SK-N-SH (cell line): ENCODE measurements at regions not wholly inside any gene's neighbourhood (a gene's known extent, or its start where the extent isn't known, plus 50 kb on each side); places are given as distances from the start of the nearest gene placed in this dataset.

Experiments used
- CTCF ChIA-PET: fragments of 300-600, 350-600 bp; formaldehyde crosslinking; extraction: SDS; loops from one replicate; lab custom pipeline; 2021; lab: Yijun Ruan, JAX
- POLR2A ChIA-PET: fragments of 350-600 bp; sonication (Branson Sonifier 250); formaldehyde crosslinking; extraction: SDS; loops from one replicate; lab custom pipeline; 2020; ENCODE audit warnings: antibody characterized with exemption, inconsistent platforms; lab: Yijun Ruan, JAX
- DNase-seq: peaks from one replicate; pipeline ENCODE4 v3.0.0; 2012
- H2AFZ ChIP-seq: fragments of 200-600 bp; sonication (generic); 2 replicates; pipeline ENCODE4 v1.8.1; 2016; ENCODE audit warnings: antibody characterized with exemption, mild to moderate bottlenecking, low read depth
- H3F3A ChIP-seq: fragments of 200-600 bp; sonication (generic); replicated peaks from 2 replicates; pipeline ENCODE3; 2016; ENCODE audit warnings: antibody characterized with exemption, mild to moderate bottlenecking; ENCODE audit not compliant: insufficient read depth
- H3K27ac ChIP-seq, 2 experiments: fragments of 200-500 bp in 1 of 2; fragments of 200-600 bp in 1 of 2; sonication (Bioruptor generic) in 1 of 2; sonication (generic), shearing (Covaris generic) in 1 of 2; 2 replicates each; pipeline versions ENCODE4 v1.5.1 to v1.6.1; 2014 to 2016; ENCODE audit warnings: low read depth in 2 of 2, inconsistent platforms in 1 of 2, low read length in 1 of 2, mild to moderate bottlenecking in 1 of 2, mixed read lengths in 1 of 2
- H3K27me3 ChIP-seq: fragments of 200-600 bp; sonication (generic), shearing (Covaris generic); 2 replicates; pipeline ENCODE4 v1.6.1; 2016; ENCODE audit warnings: mixed run types; ENCODE audit not compliant: insufficient read depth
- H3K36me3 ChIP-seq, 2 experiments: fragments of 200-500 bp in 1 of 2; fragments of 200-600 bp in 1 of 2; sonication (Bioruptor generic) in 1 of 2; sonication (generic) in 1 of 2; replicated peaks in 1 of 2; 2 replicates each; pipeline versions ENCODE3 to v1.5.1; 2014 to 2016; ENCODE audit warnings: low read length in 1 of 2, mild to moderate bottlenecking in 1 of 2; ENCODE audit not compliant: insufficient read depth in 2 of 2, control insufficient read depth in 1 of 2
- H3K4me1 ChIP-seq, 2 experiments: fragments of 200-500 bp in 1 of 2; fragments of 200-600 bp in 1 of 2; sonication (Bioruptor generic) in 1 of 2; sonication (generic), shearing (Covaris generic) in 1 of 2; 2 replicates each; pipeline versions ENCODE4 v1.5.1 to v1.6.1; 2014 to 2016; ENCODE audit warnings: low read depth in 1 of 2, low read length in 1 of 2, mixed run types in 1 of 2; ENCODE audit not compliant: insufficient read depth in 2 of 2, control insufficient read depth in 1 of 2
- H3K4me2 ChIP-seq: fragments of 200-600 bp; sonication (generic), shearing (Covaris generic); 2 replicates; pipeline ENCODE4 v1.6.1; 2017; ENCODE audit warnings: mixed run types
- H3K4me3 ChIP-seq, 2 experiments: fragments of 200-500 bp in 1 of 2; fragments of 200-600 bp in 1 of 2; sonication (Bioruptor generic) in 1 of 2; sonication (generic), shearing (Covaris generic) in 1 of 2; 2 replicates each; pipeline versions ENCODE4 v1.5.1 to v1.8.1; 2014 to 2016; ENCODE audit warnings: low read depth in 2 of 2, inconsistent platforms in 1 of 2, low read length in 1 of 2, mild to moderate bottlenecking in 1 of 2, mixed read lengths in 1 of 2, moderate library complexity in 1 of 2
- H3K79me2 ChIP-seq: fragments of 200-600 bp; sonication (generic); 2 replicates; pipeline ENCODE4 v1.8.1; 2017; ENCODE audit warnings: mild to moderate bottlenecking; ENCODE audit not compliant: insufficient read depth
- H3K9ac ChIP-seq: fragments of 200-600 bp; sonication (generic); 2 replicates; pipeline ENCODE4 v1.6.1; 2017; ENCODE audit warnings: mixed run types
- H3K9me2 ChIP-seq: fragments of 200-600 bp; sonication (generic); 2 replicates; pipeline ENCODE4 v1.6.1; 2017; ENCODE audit warnings: mixed run types
- H3K9me3 ChIP-seq: fragments of 200-600 bp; sonication (generic); 2 replicates; pipeline ENCODE4 v1.6.1; 2017; ENCODE audit warnings: mixed run types, mild to moderate bottlenecking, moderate library complexity
- H4K20me1 ChIP-seq: fragments of 200-600 bp; sonication (generic); 2 replicates; pipeline ENCODE4 v1.6.1; 2017; ENCODE audit warnings: mild to moderate bottlenecking, mixed run types; ENCODE audit not compliant: insufficient read depth
- ELF1 ChIP-seq: IDR thresholded peaks from 2 replicates; pipeline ENCODE4 v1.4.0; 2012
- EP300 ChIP-seq, 2 experiments: IDR thresholded peaks; 2 replicates each; pipeline versions ENCODE4 v1.4.0 to v1.6.1; 2012; ENCODE audit warnings: borderline replicate concordance in 1 of 2, low read depth in 1 of 2, low read length in 1 of 2
- FOSL2 ChIP-seq: IDR thresholded peaks from 2 replicates; pipeline ENCODE4 v1.4.0; 2012; ENCODE audit warnings: low read depth, mild to moderate bottlenecking, moderate library complexity, borderline replicate concordance
- FOXM1 ChIP-seq: IDR thresholded peaks from 2 replicates; pipeline ENCODE4 v1.4.0; 2012; ENCODE audit warnings: low read depth, mild to moderate bottlenecking
- GATA2 ChIP-seq: sonication (generic); formaldehyde crosslinking; IDR thresholded peaks from 2 replicates; pipeline ENCODE4 v1.5.0; 2020; ENCODE audit warnings: mild to moderate bottlenecking, missing genetic modification reagents
- IRF3 ChIP-seq: fragments of 150-350 bp; IDR thresholded peaks from 2 replicates; pipeline ENCODE4 v1.6.1; 2016; ENCODE audit warnings: mild to moderate bottlenecking, low read depth, low read length
- JUND ChIP-seq: IDR thresholded peaks from 2 replicates; pipeline ENCODE4 v1.4.0; 2012
- MXI1 ChIP-seq: IDR thresholded peaks from 2 replicates; pipeline ENCODE4 v1.6.1; 2012; ENCODE audit warnings: mild to moderate bottlenecking, low read depth, low read length, improper control_type of control experiment
- NFIC ChIP-seq: IDR thresholded peaks from 2 replicates; pipeline ENCODE4 v1.4.0; 2012; ENCODE audit warnings: borderline replicate concordance
- PBX3 ChIP-seq: IDR thresholded peaks from 2 replicates; pipeline ENCODE4; 2012
- RCOR1 ChIP-seq: fragments of 150-350 bp; IDR thresholded peaks from 2 replicates; pipeline ENCODE4 v1.6.1; 2017; ENCODE audit warnings: antibody characterized with exemption, low read length
- RFX5 ChIP-seq: IDR thresholded peaks from 2 replicates; pipeline ENCODE4 v1.6.1; 2012; ENCODE audit warnings: mild to moderate bottlenecking, improper control_type of control experiment, low read length
- SIN3A ChIP-seq: IDR thresholded peaks from 2 replicates; pipeline ENCODE4 v1.6.1; 2012; ENCODE audit warnings: low read depth, mild to moderate bottlenecking, low read length, moderate library complexity, borderline replicate concordance
- SMC3 ChIP-seq: IDR thresholded peaks from 2 replicates; pipeline ENCODE4 v1.6.1; 2012; ENCODE audit warnings: low read depth, low read length, improper control_type of control experiment
- TCF12 ChIP-seq: IDR thresholded peaks from 2 replicates; pipeline ENCODE4 v1.4.0; 2012
- YY1 ChIP-seq: IDR thresholded peaks from 2 replicates; pipeline ENCODE4 v1.4.0; 2012; ENCODE audit warnings: low read depth, mild to moderate bottlenecking
- WGBS: methylation state at CpG from one replicate; pipeline ENCODE4 v1.1.6; 2017; ENCODE audit warnings: low lambda C conversion rate; 5-methylcytosine and 5-hydroxymethylcytosine counted together
- TF ChIP-seq, protein P1 (sequence below): fragments of 200-600 bp; sonication (generic); IDR thresholded peaks from 2 replicates; pipeline ENCODE4 v1.6.1; 2017; ENCODE audit warnings: antibody characterized with exemption, mild to moderate bottlenecking, moderate library complexity
- TF ChIP-seq, protein P2 (sequence below): IDR thresholded peaks from 2 replicates; pipeline ENCODE4 v1.4.0; 2012; ENCODE audit warnings: low read depth
- TF ChIP-seq, protein P3 (sequence below): fragments of 150-350 bp; IDR thresholded peaks from 2 replicates; pipeline ENCODE4 v1.6.1; 2017; ENCODE audit warnings: antibody characterized with exemption, low read length, low read depth, borderline replicate concordance

GRCh38 chr13:23956106-23956505, 58.8 kb upstream of the C1QTNF9B start:
- no peak overlapping the region for H3K27ac ChIP-seq
- 41% methylated on average over 4 of the region's 4 CpGs for WGBS
- H3F3A ChIP-seq: no peaks in the 10 kb centered on the region
- ChIA-PET CTCF (interaction anchor here (0.6 to 1.4 kb wide), 3 partner anchors 21 to 180 kb away, joined by 3 to 5 read pairs (median 3); no protein-coding TSS in a partner anchor), POLR2A (no interaction called here)
- H3K4me1 ChIP-seq: no peaks in the 10 kb centered on the region; a peak in 1 of 4 replicates
- no peak overlapping the region; the same call in 1 of the 2 replicates for H3K4me2 ChIP-seq
- H3K79me2 ChIP-seq: no peaks in the 10 kb centered on the region
- no peak overlapping the region for H3K4me3 ChIP-seq
- TF ChIP-seq, protein P1, sequence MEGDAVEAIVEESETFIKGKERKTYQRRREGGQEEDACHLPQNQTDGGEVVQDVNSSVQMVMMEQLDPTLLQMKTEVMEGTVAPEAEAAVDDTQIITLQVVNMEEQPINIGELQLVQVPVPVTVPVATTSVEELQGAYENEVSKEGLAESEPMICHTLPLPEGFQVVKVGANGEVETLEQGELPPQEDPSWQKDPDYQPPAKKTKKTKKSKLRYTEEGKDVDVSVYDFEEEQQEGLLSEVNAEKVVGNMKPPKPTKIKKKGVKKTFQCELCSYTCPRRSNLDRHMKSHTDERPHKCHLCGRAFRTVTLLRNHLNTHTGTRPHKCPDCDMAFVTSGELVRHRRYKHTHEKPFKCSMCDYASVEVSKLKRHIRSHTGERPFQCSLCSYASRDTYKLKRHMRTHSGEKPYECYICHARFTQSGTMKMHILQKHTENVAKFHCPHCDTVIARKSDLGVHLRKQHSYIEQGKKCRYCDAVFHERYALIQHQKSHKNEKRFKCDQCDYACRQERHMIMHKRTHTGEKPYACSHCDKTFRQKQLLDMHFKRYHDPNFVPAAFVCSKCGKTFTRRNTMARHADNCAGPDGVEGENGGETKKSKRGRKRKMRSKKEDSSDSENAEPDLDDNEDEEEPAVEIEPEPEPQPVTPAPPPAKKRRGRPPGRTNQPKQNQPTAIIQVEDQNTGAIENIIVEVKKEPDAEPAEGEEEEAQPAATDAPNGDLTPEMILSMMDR: no peak
- TF ChIP-seq YY1 (no peak), SIN3A (no peak), FOXM1 (no peak), FOSL2 (no peak), RCOR1 (no peak), TCF12 (peak; percentile 75), NFIC (no peak), RFX5 (no peak), JUND (peak; percentile 24; the same call in 1 of the 2 replicates), IRF3 (no peak), ELF1 (no peak), PBX3 (peak; percentile 61)
- TF ChIP-seq, protein P2, sequence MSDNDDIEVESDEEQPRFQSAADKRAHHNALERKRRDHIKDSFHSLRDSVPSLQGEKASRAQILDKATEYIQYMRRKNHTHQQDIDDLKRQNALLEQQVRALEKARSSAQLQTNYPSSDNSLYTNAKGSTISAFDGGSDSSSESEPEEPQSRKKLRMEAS: no peak
- no peaks in the 10 kb centered on the region for H3K9me2 ChIP-seq
- no peak overlapping the region for H2AFZ ChIP-seq
- no peaks in the 10 kb centered on the region for H3K9me3 ChIP-seq
- DNase-seq: no peak
- no peaks in the 10 kb centered on the region for H3K36me3 ChIP-seq
- H3K27me3 ChIP-seq: no peaks in the 10 kb centered on the region
- H4K20me1 ChIP-seq: no peaks in the 10 kb centered on the region
- H3K9ac ChIP-seq: no peak overlapping the region

- Histone ChIP-seq H3K4me3 (no peak overlapping the region), H3K4me2 (no peak overlapping the region), H3F3A (no peaks in the 10 kb centered on the region), H3K9me3 (no peaks in the 10 kb centered on the region), H3K79me2 (no peaks in the 10 kb centered on the region), H3K9ac (no peak overlapping the region), H3K9me2 (no peaks in the 10 kb centered on the region), H3K4me1 (no peaks in the 10 kb centered on the region; a peak in 1 of 4 replicates), H3K36me3 (no peaks in the 10 kb centered on the region), H3K27me3 (no peaks in the 10 kb centered on the region), H3K27ac (no peak overlapping the region), H4K20me1 (no peaks in the 10 kb centered on the region), H2AFZ (no peak overlapping the region)
- DNase-seq: no peak
- ChIA-PET POLR2A (no interaction called here), CTCF (interaction anchor here (1.1 to 3.2 kb wide), 3 partner anchors 7 to 271 kb away, joined by 3 to 34 read pairs (median 5); no protein-coding TSS in a partner anchor)
- 79% methylated on average over 4 of the region's 4 CpGs for WGBS
- TF ChIP-seq, protein P1: no peak
- TF ChIP-seq MXI1 (no peak), SMC3 (no peak), RCOR1 (no peak), RFX5 (no peak), IRF3 (no peak), GATA2 (CRISPR knock-in tag) (no peak), NFIC (no peak), EP300 (IDR thresholded peaks at IDR 0.05; ENCODE audit: borderline replicate concordance in 1 of 2, low read depth in 1 of 2, low read length in 1 of 2) (no peak), SIN3A (no peak)
- TF ChIP-seq, protein P3, sequence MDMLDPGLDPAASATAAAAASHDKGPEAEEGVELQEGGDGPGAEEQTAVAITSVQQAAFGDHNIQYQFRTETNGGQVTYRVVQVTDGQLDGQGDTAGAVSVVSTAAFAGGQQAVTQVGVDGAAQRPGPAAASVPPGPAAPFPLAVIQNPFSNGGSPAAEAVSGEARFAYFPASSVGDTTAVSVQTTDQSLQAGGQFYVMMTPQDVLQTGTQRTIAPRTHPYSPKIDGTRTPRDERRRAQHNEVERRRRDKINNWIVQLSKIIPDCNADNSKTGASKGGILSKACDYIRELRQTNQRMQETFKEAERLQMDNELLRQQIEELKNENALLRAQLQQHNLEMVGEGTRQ: no peak
Observed at GRCh38 chr13:23957981-23958380, 60.7 kb upstream of the C1QTNF9B start.
